ENCODE measurements at regions not wholly inside any gene's neighbourhood (a gene's known extent, or its start where the extent isn't known, plus 50 kb on each side); places are given as distances from the start of the nearest gene placed in this dataset.

- no peak for DNase-seq
- no peak overlapping the region for H3K4me2 ChIP-seq
- no peak overlapping the region for H3K4me3 ChIP-seq
- H3K79me2 ChIP-seq (ENCODE audit: low read depth), result no peaks in the 10 kb centered on the region
- no peaks in the 10 kb centered on the region for H3K9me3 ChIP-seq (ENCODE audit: insufficient read depth, low read depth)
- ChIA-PET CTCF (interaction anchor here (1.3 kb wide), 1 partner anchor 154 kb away, joined by 6 read pairs; no protein-coding TSS in a partner anchor), POLR2A (ENCODE audit: unreplicated experiment) (interaction anchor here (0.6 kb wide), 1 partner anchor 334 kb away, joined by 4 read pairs; no protein-coding TSS in a partner anchor)
- no peaks in the 10 kb centered on the region for H3K27me3 ChIP-seq (ENCODE audit: insufficient read depth, low read depth)
- no peak overlapping the region for H3K27ac ChIP-seq
- H3F3A ChIP-seq (ENCODE audit: insufficient read depth, low read depth), result peaks cover 2% of the 10 kb centered on the region
- BruUV-seq (replicated peaks), result no TSS peak
- no peaks in the 10 kb centered on the region for H3K9me2 ChIP-seq (ENCODE audit: insufficient read depth)
- no peak overlapping the region for H2AFZ ChIP-seq
- intact Hi-C loops (cut with micrococcal nuclease; ENCODE audit: unreplicated experiment), result loop anchor here (1.0 kb wide), 3 partner anchors 57 to 156 kb away; no protein-coding TSS in a partner anchor
- H4K20me1 ChIP-seq (ENCODE audit: insufficient read depth), result no peaks in the 10 kb centered on the region
- no peaks in the 10 kb centered on the region for H3K36me3 ChIP-seq (ENCODE audit: low read depth)
- no peaks in the 10 kb centered on the region; the same call in 1 of the 2 replicates for H3K4me1 ChIP-seq (replicated peaks; ENCODE audit: insufficient read depth)
- TF ChIP-seq, protein P1, sequence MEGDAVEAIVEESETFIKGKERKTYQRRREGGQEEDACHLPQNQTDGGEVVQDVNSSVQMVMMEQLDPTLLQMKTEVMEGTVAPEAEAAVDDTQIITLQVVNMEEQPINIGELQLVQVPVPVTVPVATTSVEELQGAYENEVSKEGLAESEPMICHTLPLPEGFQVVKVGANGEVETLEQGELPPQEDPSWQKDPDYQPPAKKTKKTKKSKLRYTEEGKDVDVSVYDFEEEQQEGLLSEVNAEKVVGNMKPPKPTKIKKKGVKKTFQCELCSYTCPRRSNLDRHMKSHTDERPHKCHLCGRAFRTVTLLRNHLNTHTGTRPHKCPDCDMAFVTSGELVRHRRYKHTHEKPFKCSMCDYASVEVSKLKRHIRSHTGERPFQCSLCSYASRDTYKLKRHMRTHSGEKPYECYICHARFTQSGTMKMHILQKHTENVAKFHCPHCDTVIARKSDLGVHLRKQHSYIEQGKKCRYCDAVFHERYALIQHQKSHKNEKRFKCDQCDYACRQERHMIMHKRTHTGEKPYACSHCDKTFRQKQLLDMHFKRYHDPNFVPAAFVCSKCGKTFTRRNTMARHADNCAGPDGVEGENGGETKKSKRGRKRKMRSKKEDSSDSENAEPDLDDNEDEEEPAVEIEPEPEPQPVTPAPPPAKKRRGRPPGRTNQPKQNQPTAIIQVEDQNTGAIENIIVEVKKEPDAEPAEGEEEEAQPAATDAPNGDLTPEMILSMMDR (conservative IDR thresholded peaks at IDR 0.05), result no peak; the same call in 1 of the 2 replicates
- no peak for TF ChIP-seq EZH2 (IDR thresholded peaks at IDR 0.05; ENCODE audit: low read depth)
Measured at GRCh38 chr3:72666447-72666755, 181.8 kb downstream of the SHQ1 start.

- ChIA-PET POLR2A (ENCODE audit: unreplicated experiment) (interaction anchor here (0.6 kb wide), 1 partner anchor 335 kb away, joined by 4 read pairs; no protein-coding TSS in a partner anchor), CTCF (interaction anchor here (0.6 to 1.3 kb wide), 3 partner anchors 38 to 221 kb away, joined by 4 to 18 read pairs (median 6); no protein-coding TSS in a partner anchor)
- Histone ChIP-seq H3K27me3 (ENCODE audit: insufficient read depth, low read depth) (no peaks in the 10 kb centered on the region), H3K79me2 (ENCODE audit: low read depth) (no peaks in the 10 kb centered on the region), H3F3A (ENCODE audit: insufficient read depth, low read depth) (peaks cover 4% of the 10 kb centered on the region), H3K4me2 (no peak overlapping the region), H3K27ac (no peak overlapping the region), H3K36me3 (ENCODE audit: low read depth) (no peaks in the 10 kb centered on the region), H3K4me3 (no peak overlapping the region), H2AFZ (no peak overlapping the region), H3K4me1 (replicated peaks; ENCODE audit: insufficient read depth) (peaks cover under 1% of the 10 kb centered on the region), H3K9me3 (ENCODE audit: insufficient read depth, low read depth) (no peaks in the 10 kb centered on the region), H4K20me1 (ENCODE audit: insufficient read depth) (no peaks in the 10 kb centered on the region), H3K9me2 (ENCODE audit: insufficient read depth) (no peaks in the 10 kb centered on the region)
- DNase-seq, result peak in 1 of 2 experiments; percentile 44
- TF ChIP-seq, protein P1 (conservative IDR thresholded peaks at IDR 0.05), result peak; percentile 66
- no peak for TF ChIP-seq EZH2 (IDR thresholded peaks at IDR 0.05; ENCODE audit: low read depth)
- intact Hi-C loops (cut with micrococcal nuclease; ENCODE audit: unreplicated experiment), result loop anchor here (1.0 kb wide), 3 partner anchors 57 to 156 kb away; no protein-coding TSS in a partner anchor
- no TSS peak for BruUV-seq (replicated peaks)
Measured at GRCh38 chr3:72665701-72666446, 182.4 kb downstream of the SHQ1 start.

GRCh38 chr3:72665103-72665502, 183.1 kb downstream of the SHQ1 start:
- ChIA-PET POLR2A (ENCODE audit: unreplicated experiment) (no interaction called here), CTCF (interaction anchor here (0.7 kb wide), 1 partner anchor 38 kb away, joined by 4 read pairs; no protein-coding TSS in a partner anchor)
- no peaks in the 10 kb centered on the region for H3K9me2 ChIP-seq (ENCODE audit: insufficient read depth)
- no peak for TF ChIP-seq EZH2 (IDR thresholded peaks at IDR 0.05; ENCODE audit: low read depth)
- TF ChIP-seq, protein P1 (conservative IDR thresholded peaks at IDR 0.05), result no peak
- H3K9me3 ChIP-seq (ENCODE audit: insufficient read depth, low read depth), result no peaks in the 10 kb centered on the region
- no peaks in the 10 kb centered on the region for H4K20me1 ChIP-seq (ENCODE audit: insufficient read depth)
- intact Hi-C loops (cut with micrococcal nuclease; ENCODE audit: unreplicated experiment), result no loop called here
- H3K4me1 ChIP-seq (replicated peaks; ENCODE audit: insufficient read depth), result peaks cover 9% of the 10 kb centered on the region
- no peak overlapping the region for H3K27ac ChIP-seq
- H2AFZ ChIP-seq, result no peak overlapping the region
- no peaks in the 10 kb centered on the region for H3K79me2 ChIP-seq (ENCODE audit: low read depth)
- H3F3A ChIP-seq (ENCODE audit: insufficient read depth, low read depth), result peaks cover 12% of the 10 kb centered on the region
- no TSS peak for BruUV-seq (replicated peaks)
- H3K36me3 ChIP-seq (ENCODE audit: low read depth), result no peaks in the 10 kb centered on the region
- H3K4me2 ChIP-seq, result no peak overlapping the region
- DNase-seq, result no peak
- no peaks in the 10 kb centered on the region for H3K27me3 ChIP-seq (ENCODE audit: insufficient read depth, low read depth)
- no peak overlapping the region for H3K4me3 ChIP-seq
